ENCODE measurements at regions not wholly inside any gene's neighbourhood (a gene's known extent, or its start where the extent isn't known, plus 50 kb on each side); places are given as distances from the start of the nearest gene placed in this dataset.
A peak's percentile ranks its signal among the peaks of the same experiment; 100 is the strongest.

- DNase-seq, result no peak
Measured at GRCh38 chr14:101221549-101222160, 318.1 kb upstream of the RTL1 start.

- no peak for DNase-seq
Measured at GRCh38 chr14:101222362-101223070, 319.0 kb upstream of the RTL1 start.

GRCh38 chr14:101223127-101223526 is 319.6 kb upstream of the RTL1 start:
- DNase-seq, result no peak

- DNase-seq, result no peak
Measured at GRCh38 chr14:101223561-101224162, 320.1 kb upstream of the RTL1 start.

GRCh38 chr14:101224356-101225156 is 321.0 kb upstream of the RTL1 start:
- DNase-seq, result no peak

- no peak for DNase-seq
Measured at GRCh38 chr14:101225157-101226152, 321.9 kb upstream of the RTL1 start.

GRCh38 chr14:101226265-101226602 is 322.7 kb upstream of the RTL1 start:
- no peak for DNase-seq

GRCh38 chr14:101226603-101227425 is 323.3 kb upstream of the RTL1 start:
- no peak for DNase-seq

- no peak for DNase-seq
Measured at GRCh38 chr14:101227611-101228594, 324.4 kb upstream of the RTL1 start.

GRCh38 chr14:101228949-101229541 is 325.5 kb upstream of the RTL1 start:
- DNase-seq, result no peak

GRCh38 chr14:101229666-101230065 is 326.1 kb upstream of the RTL1 start:
- no peak for DNase-seq

- peak in 1 of 2 experiments; percentile 10 for DNase-seq
Measured at GRCh38 chr14:101230161-101230850, 326.8 kb upstream of the RTL1 start.

- no peak for DNase-seq
Measured at GRCh38 chr14:101230851-101231550, 327.5 kb upstream of the RTL1 start.

- DNase-seq, result no peak
Measured at GRCh38 chr14:101231828-101232227, 328.3 kb upstream of the RTL1 start.

- DNase-seq, result no peak
Measured at GRCh38 chr14:101232340-101233020, 328.8 kb upstream of the DIO3 start.

GRCh38 chr14:101233021-101233366 is 328.3 kb upstream of the DIO3 start:
- DNase-seq, result no peak

- DNase-seq, result no peak
Measured at GRCh38 chr14:101233391-101233790, 327.9 kb upstream of the DIO3 start.

GRCh38 chr14:101233808-101234207 is 327.5 kb upstream of the DIO3 start:
- DNase-seq, result no peak

All from SW 1271 (cell line).